Left kidney (tissue), 1 donor: ENCODE measurements at regions not wholly inside any gene's neighbourhood (a gene's known extent, or its start where the extent isn't known, plus 50 kb on each side); places are given as distances from the start of the nearest gene placed in this dataset.

Source experiments
- DNase-seq: peaks from one replicate; pipeline ENCODE4 v3.0.0-alpha.2; 2013

- DNase-seq, result no peak
Observed at GRCh38 chr3:28905798-28906197, 375.1 kb upstream of the RBMS3 start.

GRCh38 chr3:28906561-28907310 is 374.1 kb upstream of the RBMS3 start:
- no peak for DNase-seq

GRCh38 chr3:28907616-28908015 is 373.3 kb upstream of the RBMS3 start:
- DNase-seq, result no peak

- DNase-seq, result no peak
Observed at GRCh38 chr3:28912120-28912885, 368.6 kb upstream of the RBMS3 start.

- DNase-seq, result no peak
Observed at GRCh38 chr3:28915741-28916500, 364.9 kb upstream of the RBMS3 start.

DNA sequence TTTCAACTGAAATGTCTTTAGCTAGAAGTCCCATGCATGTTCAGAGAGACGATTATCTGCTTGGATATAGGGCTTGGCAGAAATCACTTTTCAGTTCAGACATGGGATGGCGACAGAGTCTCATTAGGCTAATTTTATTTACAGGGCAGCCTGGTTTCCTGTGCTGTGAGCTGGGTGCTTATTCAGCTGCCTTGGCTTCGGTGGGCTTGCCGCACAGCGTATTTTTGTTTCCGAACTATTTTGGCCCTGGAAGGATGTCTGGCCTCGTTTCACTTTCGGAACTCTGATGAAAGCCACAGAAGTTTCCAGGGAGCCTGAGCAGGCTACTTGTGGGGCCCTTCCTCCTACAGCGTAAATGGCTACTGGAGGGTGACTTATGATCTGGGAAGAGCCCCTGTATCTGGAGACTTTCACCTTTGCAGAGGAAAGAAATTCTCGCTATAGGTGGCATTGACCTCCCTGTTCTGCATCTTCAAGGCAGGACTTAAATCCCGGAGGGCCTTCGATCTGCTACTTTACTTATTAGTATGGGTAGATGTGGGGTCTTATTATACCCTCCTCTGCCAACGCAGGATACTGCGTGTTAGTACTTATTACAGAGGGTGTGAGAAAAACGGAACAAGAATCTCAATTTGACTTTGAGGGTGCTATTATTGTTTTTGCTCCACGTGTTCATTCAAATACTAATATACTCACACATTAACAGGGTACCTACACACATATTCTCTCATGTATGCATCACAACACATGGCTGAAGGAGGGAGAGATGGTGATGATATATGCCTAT is 364.0 kb upstream of the RBMS3 start:
- DNase-seq, result peak; percentile 55

DNA sequence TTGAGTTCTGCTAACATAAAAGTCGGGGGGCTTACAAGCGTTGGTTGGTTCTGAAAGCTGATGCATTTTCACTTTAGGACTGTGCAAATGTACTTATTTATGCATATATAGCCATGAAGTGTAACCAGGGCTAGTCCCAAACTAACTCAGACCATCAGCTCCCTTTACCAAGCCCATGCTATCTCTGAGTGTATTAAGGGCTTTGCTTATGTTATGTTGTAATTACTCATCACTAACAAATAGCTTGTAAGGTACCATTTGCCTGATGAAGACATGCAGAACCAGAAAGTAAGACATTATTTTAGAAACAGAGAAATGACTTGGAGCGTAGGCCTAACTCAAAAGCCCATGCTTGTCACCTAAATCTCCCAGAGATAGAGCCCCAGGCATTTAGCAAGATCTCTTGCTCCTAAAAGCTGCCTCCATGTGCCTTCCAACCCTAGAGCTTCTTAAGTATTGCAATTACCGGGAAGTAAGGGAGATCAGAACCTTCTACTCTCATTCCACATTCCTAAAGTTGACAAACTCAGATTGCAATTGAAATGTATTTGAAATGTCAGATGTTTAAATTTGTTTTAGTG is 362.9 kb upstream of the RBMS3 start:
- DNase-seq, result no peak

DNA sequence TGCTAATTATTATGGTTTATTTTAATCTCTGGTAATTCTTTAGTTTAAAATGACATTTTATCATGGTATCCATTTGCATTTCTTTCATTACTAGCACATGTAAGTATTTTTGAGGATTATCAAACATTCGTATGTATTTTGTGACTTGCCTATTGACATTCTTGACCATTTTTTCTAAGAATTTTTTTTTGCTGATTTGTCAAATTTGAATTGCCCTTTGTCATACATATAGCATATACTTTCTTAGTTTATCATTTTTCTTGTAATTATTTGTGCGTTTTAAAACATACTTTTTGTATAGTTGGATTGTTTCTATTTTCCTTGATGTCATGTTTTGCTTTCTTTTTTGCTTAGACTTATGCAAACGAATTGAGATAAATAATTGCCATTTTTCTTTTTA is 358.5 kb upstream of the RBMS3 start:
- no peak for DNase-seq

- no peak for DNase-seq
Observed at GRCh38 chr3:28923994-28924393, 356.9 kb upstream of the RBMS3 start.

- no peak for DNase-seq
Observed at GRCh38 chr3:28924744-28925360, 356.0 kb upstream of the RBMS3 start.

GRCh38 chr3:28933337-28933736 is 347.5 kb upstream of the RBMS3 start:
- no peak for DNase-seq

GRCh38 chr3:28934126-28934813 is 346.6 kb upstream of the RBMS3 start:
- DNase-seq, result no peak

- DNase-seq, result no peak
Observed at GRCh38 chr3:28935146-28935545, 345.7 kb upstream of the RBMS3 start.

- DNase-seq, result no peak
Observed at GRCh38 chr3:28936154-28936553, 344.7 kb upstream of the RBMS3 start.

GRCh38 chr3:28940530-28940929 is 340.3 kb upstream of the RBMS3 start:
- DNase-seq, result no peak

GRCh38 chr3:28940994-28941393 is 339.9 kb upstream of the RBMS3 start:
- DNase-seq, result no peak

DNA sequence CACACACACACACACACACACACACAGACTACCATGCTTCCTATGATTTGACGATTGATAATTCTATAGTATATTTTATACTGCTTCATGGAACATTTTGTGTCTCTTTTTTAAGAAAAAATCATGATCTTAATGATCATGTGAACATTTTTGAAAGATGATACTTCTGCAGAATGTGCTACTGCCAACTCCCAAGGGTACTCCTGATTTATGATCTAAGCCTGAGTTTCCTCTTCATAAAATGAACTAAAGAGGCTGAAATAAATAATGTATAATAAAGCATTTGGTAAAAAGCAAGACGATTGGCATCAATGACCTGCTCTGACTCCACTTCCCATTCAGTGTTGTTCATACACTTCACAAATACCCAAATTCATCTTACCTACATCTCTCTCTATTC is 333.8 kb upstream of the RBMS3 start:
- DNase-seq, result no peak

GRCh38 chr3:28947751-28948150 is 333.1 kb upstream of the RBMS3 start:
- DNase-seq, result no peak

DNA sequence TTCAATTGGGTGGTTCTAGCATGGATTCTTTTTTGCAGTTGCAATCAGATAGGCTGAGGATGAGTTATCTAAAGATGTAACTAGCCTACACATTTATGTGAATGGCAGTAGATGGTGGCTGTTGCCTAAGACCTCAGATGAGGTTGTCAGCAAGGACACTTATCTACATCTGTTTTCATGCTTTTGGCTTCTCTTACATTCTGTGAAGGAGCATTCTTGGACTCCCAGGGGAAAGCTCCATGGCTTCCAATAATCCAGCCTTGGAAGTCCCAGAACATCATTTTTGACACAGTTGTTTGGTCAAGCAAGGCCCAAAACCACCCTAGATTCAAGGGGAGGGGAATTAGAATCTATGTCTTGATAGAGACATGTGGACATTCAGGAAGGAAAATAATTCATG is 332.2 kb upstream of the RBMS3 start:
- no peak for DNase-seq

GRCh38 chr3:28949580-28949979 is 331.3 kb upstream of the RBMS3 start:
- no peak for DNase-seq

- DNase-seq, result no peak
Observed at GRCh38 chr3:28950614-28951013, 330.3 kb upstream of the RBMS3 start.
